ENCODE measurements at regions not wholly inside any gene's neighbourhood (a gene's known extent, or its start where the extent isn't known, plus 50 kb on each side); places are given as distances from the start of the nearest gene placed in this dataset.

GRCh38 chr16:82298472-82298871, 128.4 kb upstream of the MPHOSPH6 start:
- no peak overlapping the region for H3K27ac ChIP-seq (replicated peaks)
- peaks cover 23% of the 10 kb centered on the region for H3K4me1 ChIP-seq
- intact Hi-C loops (cut with micrococcal nuclease): no loop called here
- TF ChIP-seq, protein P1, sequence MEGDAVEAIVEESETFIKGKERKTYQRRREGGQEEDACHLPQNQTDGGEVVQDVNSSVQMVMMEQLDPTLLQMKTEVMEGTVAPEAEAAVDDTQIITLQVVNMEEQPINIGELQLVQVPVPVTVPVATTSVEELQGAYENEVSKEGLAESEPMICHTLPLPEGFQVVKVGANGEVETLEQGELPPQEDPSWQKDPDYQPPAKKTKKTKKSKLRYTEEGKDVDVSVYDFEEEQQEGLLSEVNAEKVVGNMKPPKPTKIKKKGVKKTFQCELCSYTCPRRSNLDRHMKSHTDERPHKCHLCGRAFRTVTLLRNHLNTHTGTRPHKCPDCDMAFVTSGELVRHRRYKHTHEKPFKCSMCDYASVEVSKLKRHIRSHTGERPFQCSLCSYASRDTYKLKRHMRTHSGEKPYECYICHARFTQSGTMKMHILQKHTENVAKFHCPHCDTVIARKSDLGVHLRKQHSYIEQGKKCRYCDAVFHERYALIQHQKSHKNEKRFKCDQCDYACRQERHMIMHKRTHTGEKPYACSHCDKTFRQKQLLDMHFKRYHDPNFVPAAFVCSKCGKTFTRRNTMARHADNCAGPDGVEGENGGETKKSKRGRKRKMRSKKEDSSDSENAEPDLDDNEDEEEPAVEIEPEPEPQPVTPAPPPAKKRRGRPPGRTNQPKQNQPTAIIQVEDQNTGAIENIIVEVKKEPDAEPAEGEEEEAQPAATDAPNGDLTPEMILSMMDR (IDR thresholded peaks at IDR 0.05; ENCODE audit: borderline replicate concordance): no peak
- no peak for DNase-seq
- no peaks in the 10 kb centered on the region for H3K9me3 ChIP-seq (replicated peaks)
- no peaks in the 10 kb centered on the region for H3K36me3 ChIP-seq
- H3K4me3 ChIP-seq: no peak overlapping the region
- no peaks in the 10 kb centered on the region for H3K27me3 ChIP-seq (ENCODE audit: low read depth)

DNA sequence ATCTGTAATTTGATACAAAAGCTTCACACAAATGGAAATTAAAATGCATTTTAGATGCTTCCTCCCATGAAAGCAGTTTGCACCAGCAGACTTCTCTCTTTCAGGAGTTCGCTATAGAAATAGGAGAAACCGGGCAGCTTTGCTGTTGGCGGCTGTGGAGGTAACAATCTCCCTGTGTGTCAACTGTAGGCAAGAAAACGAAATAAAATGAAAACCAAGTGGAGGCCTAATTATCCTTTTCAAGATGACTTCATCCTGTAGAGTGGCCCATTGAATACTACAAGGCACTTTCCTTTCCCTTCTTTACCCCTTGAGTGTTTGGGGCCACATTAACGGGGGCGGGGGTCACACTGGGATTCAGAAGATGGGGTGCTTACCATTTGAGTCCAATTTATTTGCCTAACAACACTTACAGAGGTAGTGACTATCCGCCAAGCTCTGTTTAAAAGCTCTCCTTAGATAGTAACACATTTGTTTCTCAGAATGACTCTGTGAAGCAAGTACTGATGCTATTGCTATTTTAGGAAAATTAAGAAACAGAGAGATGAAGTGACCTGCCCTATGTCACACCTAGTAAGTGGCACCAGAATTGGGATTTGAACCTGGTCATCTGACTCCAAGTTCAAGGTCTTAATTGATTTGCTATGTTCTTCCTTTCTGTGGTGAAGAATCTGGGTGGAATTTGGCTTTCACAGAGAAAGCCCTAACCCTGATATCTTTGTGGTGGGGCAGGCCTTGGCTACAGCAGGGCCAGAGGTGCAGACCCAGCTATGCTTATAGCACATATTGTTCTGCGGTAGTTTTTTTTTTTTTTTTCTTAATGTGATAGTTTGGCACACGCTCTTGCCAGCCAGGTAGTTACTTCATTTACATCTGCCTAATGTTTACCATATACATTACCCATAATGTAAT, 125.5 kb upstream of the MPHOSPH6 start:
- intact Hi-C loops (cut with micrococcal nuclease): no loop called here
- no peak for DNase-seq
- Histone ChIP-seq H3K36me3 (no peaks in the 10 kb centered on the region), H3K27ac (replicated peaks) (no peak overlapping the region), H3K9me3 (replicated peaks) (no peaks in the 10 kb centered on the region), H3K27me3 (ENCODE audit: low read depth) (no peaks in the 10 kb centered on the region), H3K4me1 (peaks cover 9% of the 10 kb centered on the region), H3K4me3 (no peak overlapping the region)
- TF ChIP-seq, protein P1 (IDR thresholded peaks at IDR 0.05; ENCODE audit: borderline replicate concordance): no peak

DNA sequence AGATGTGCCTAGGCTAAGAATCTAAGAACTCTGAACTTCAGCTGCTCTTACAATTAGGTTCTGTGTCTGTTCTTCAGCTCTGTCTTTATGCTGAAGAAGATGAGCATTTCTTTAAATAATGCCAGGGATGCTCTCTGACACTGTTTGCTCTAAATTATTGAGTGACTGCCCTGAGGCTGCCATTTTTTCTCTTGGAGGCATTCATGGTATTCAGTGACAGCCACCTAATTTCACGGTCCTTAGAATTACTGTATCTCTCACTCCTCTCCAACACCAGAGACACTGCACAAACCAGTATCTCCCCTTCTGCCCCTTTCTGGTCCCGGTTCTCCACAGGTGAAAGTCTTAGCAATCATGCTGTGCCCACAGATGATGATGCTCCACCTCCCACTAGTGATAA, 123.6 kb upstream of the MPHOSPH6 start:
- no peak for DNase-seq
- Histone ChIP-seq H3K27me3 (ENCODE audit: low read depth) (no peaks in the 10 kb centered on the region), H3K4me3 (no peak overlapping the region), H3K27ac (replicated peaks) (no peak overlapping the region), H3K9me3 (replicated peaks) (no peaks in the 10 kb centered on the region), H3K4me1 (peaks cover 9% of the 10 kb centered on the region), H3K36me3 (no peaks in the 10 kb centered on the region)
- intact Hi-C loops (cut with micrococcal nuclease): no loop called here
- TF ChIP-seq, protein P1 (IDR thresholded peaks at IDR 0.05; ENCODE audit: borderline replicate concordance): no peak

DNA sequence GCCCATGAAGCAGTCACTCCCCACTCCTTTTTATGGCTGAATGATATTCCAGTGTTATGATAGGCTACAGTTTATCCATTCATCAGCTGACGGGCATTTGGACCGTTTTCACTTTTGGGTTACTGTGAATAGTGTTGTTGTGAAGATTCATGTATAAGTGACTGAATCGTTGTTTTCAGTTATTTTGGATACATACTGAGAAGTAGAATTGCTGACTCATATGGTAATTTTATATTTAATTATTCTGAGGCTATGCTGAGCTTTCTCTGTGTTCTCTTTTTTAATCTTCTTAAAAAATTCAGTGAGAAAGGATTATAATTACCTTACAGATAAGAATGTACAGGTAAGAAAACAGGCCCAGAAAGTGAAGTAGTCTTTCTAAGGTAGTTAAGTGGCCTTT, 117.9 kb upstream of the MPHOSPH6 start:
- Histone ChIP-seq H3K36me3 (no peaks in the 10 kb centered on the region), H3K27ac (replicated peaks) (no peak overlapping the region), H3K4me1 (peaks cover 10% of the 10 kb centered on the region), H3K4me3 (no peak overlapping the region), H3K9me3 (replicated peaks) (no peaks in the 10 kb centered on the region), H3K27me3 (ENCODE audit: low read depth) (no peaks in the 10 kb centered on the region)
- TF ChIP-seq, protein P1 (IDR thresholded peaks at IDR 0.05; ENCODE audit: borderline replicate concordance): no peak
- no peak for DNase-seq
- intact Hi-C loops (cut with micrococcal nuclease): no loop called here

DNA sequence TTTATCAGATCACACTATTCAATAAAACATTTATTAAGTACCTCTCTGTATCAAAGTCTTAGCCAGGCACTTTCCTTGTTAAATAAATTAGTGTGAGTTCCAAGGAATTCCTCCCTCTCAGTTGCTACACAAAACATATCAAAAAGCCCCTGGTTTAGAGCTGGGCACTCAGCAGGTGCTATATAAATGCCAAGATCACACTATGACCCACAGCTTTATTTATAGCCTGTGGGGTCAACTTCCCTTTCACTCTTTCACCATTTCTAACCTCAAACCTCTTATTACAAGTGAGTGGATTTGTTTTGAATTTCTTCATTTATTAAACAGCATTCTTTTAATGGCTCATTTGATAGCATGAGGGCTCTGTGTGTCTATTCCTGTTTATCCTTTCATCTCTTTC, 112.6 kb upstream of the MPHOSPH6 start:
- TF ChIP-seq, protein P1 (IDR thresholded peaks at IDR 0.05; ENCODE audit: borderline replicate concordance): no peak
- intact Hi-C loops (cut with micrococcal nuclease): no loop called here
- no peak overlapping the region for H3K4me3 ChIP-seq
- H3K27ac ChIP-seq (replicated peaks): peak overlapping the region; percentile 84
- DNase-seq: no peak
- H3K9me3 ChIP-seq (replicated peaks): no peaks in the 10 kb centered on the region
- no peaks in the 10 kb centered on the region for H3K27me3 ChIP-seq (ENCODE audit: low read depth)
- peaks cover 31% of the 10 kb centered on the region for H3K4me1 ChIP-seq
- no peaks in the 10 kb centered on the region for H3K36me3 ChIP-seq

Data from left ventricle myocardium inferior (tissue), 1 donor.